NB4 (cell line): ENCODE measurements at regions not wholly inside any gene's neighbourhood (a gene's known extent, or its start where the extent isn't known, plus 50 kb on each side); places are given as distances from the start of the nearest gene placed in this dataset.

Experiments
- CTCF ChIP-seq: IDR thresholded peaks from one replicate; pipeline ENCODE4 v1.5.1; 2012; ENCODE audit warnings: low read depth, low read length
- MAX ChIP-seq: IDR thresholded peaks from 2 replicates; pipeline ENCODE4 v1.6.1; 2011; ENCODE audit warnings: low read depth, low read length
- MYC ChIP-seq: IDR thresholded peaks from 2 replicates; pipeline ENCODE4 v1.6.1; 2011; ENCODE audit warnings: low read depth, low read length
- POLR2A ChIP-seq: IDR thresholded peaks from 2 replicates; pipeline ENCODE4 v1.6.1; 2011; ENCODE audit warnings: mild to moderate bottlenecking; ENCODE audit not compliant: insufficient read length; ENCODE audit errors: extremely low read depth

- no peak for TF ChIP-seq POLR2A
- TF ChIP-seq CTCF: no peak
- no peak for TF ChIP-seq MYC
- TF ChIP-seq MAX: no peak
Observed at GRCh38 chr3:196139281-196139680, 57.4 kb upstream of the TFRC start.
